Stimulated activated naive CD8-positive, alpha-beta T cell treated with anti-CD3 and anti-CD28 coated beads, Interleukin-15, Interleukin-2, amounts not matched to agents 100 ng/mL and 50 ng/mL, for 24 hours (primary cell): ENCODE measurements at regions not wholly inside any gene's neighbourhood (a gene's known extent, or its start where the extent isn't known, plus 50 kb on each side); places are given as distances from the start of the nearest gene placed in this dataset.

Experiments
- H3K27ac Mint-ChIP-seq: one replicate; pipeline ENCODE4 v1.8.0; 2021; ENCODE audit warnings: mild to moderate bottlenecking, mixed read lengths
- H3K27me3 Mint-ChIP-seq: one replicate; pipeline ENCODE4 v1.8.0; 2021; ENCODE audit warnings: mixed read lengths
- H3K36me3 Mint-ChIP-seq: one replicate; pipeline ENCODE4 v1.8.0; 2021; ENCODE audit warnings: low read depth, mixed read lengths
- H3K4me1 Mint-ChIP-seq: one replicate; pipeline ENCODE4 v1.8.0; 2021; ENCODE audit warnings: low read depth, mixed read lengths
- H3K4me3 Mint-ChIP-seq: one replicate; pipeline ENCODE4 v1.8.0; 2021; ENCODE audit warnings: mild to moderate bottlenecking, mixed read lengths
- H3K9me3 Mint-ChIP-seq: one replicate; pipeline ENCODE4 v1.8.0; 2021; ENCODE audit warnings: mixed read lengths

- no peak overlapping the region for H3K27ac Mint-ChIP-seq
- no peaks in the 10 kb centered on the region for H3K4me1 Mint-ChIP-seq
- no peaks in the 10 kb centered on the region for H3K36me3 Mint-ChIP-seq
- peaks cover 19% of the 10 kb centered on the region for H3K9me3 Mint-ChIP-seq
- H3K4me3 Mint-ChIP-seq, result no peak overlapping the region
- peaks cover 7% of the 10 kb centered on the region for H3K27me3 Mint-ChIP-seq
These were observed 157.7 kb downstream of the WNT7A start for GRCh38 chr3:13722178-13722577.

DNA sequence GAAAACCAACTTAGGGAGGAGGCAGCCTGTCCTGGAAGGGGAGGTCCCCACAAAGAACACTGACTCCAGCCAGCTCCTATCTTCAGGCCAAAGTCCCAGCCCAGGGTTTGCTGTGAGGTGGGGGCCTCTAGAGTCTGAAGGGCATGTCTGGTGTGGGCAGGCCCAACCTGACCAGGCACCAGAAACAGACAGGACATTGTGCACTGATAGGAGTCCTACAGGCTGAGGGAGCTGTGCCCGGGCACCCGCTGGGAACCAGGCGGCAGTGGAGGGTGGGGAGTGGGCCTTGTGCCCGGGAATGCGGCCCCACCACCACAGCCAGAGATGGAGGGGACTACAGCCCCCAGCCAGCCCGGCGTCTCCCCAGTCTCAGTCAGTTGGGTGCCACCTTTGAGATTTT is 161.4 kb downstream of the WNT7A start:
- Mint-ChIP-seq H3K27ac (no peak overlapping the region), H3K36me3 (no peaks in the 10 kb centered on the region), H3K4me3 (no peak overlapping the region), H3K27me3 (no peaks in the 10 kb centered on the region), H3K9me3 (peaks cover 16% of the 10 kb centered on the region), H3K4me1 (no peaks in the 10 kb centered on the region)

DNA sequence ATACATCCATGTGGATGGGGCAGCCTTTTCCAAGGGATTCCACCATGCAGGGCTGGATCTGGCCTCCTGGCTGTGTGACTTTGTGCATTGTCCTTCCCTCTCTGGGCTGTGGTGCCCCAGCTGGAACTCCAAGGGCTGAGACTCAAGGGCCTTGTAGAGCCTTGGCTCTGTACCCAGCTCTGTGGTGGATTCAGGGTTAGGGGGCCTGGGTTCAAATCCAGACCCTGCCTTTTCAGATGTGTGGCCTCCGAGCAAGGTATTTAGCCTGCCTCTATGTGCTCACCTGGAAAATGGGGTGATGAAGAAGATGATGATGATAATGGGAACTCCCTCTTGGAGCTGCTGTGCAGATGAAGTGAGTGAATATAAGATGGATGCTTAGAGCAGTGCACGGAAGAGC is 161.9 kb downstream of the WNT7A start:
- H3K36me3 Mint-ChIP-seq, result no peaks in the 10 kb centered on the region
- no peak overlapping the region for H3K4me3 Mint-ChIP-seq
- no peak overlapping the region for H3K27ac Mint-ChIP-seq

GRCh38 chr3:13717222-13717895 is 162.5 kb downstream of the WNT7A start:
- Mint-ChIP-seq H3K27me3 (no peaks in the 10 kb centered on the region), H3K36me3 (no peaks in the 10 kb centered on the region), H3K9me3 (peaks cover 11% of the 10 kb centered on the region), H3K4me3 (no peak overlapping the region), H3K27ac (no peak overlapping the region), H3K4me1 (no peaks in the 10 kb centered on the region)

More for the DNA sequence above, 161.9 kb downstream of the WNT7A start:
- peaks cover 16% of the 10 kb centered on the region for H3K9me3 Mint-ChIP-seq
- H3K4me1 Mint-ChIP-seq, result no peaks in the 10 kb centered on the region
- no peaks in the 10 kb centered on the region for H3K27me3 Mint-ChIP-seq

DNA sequence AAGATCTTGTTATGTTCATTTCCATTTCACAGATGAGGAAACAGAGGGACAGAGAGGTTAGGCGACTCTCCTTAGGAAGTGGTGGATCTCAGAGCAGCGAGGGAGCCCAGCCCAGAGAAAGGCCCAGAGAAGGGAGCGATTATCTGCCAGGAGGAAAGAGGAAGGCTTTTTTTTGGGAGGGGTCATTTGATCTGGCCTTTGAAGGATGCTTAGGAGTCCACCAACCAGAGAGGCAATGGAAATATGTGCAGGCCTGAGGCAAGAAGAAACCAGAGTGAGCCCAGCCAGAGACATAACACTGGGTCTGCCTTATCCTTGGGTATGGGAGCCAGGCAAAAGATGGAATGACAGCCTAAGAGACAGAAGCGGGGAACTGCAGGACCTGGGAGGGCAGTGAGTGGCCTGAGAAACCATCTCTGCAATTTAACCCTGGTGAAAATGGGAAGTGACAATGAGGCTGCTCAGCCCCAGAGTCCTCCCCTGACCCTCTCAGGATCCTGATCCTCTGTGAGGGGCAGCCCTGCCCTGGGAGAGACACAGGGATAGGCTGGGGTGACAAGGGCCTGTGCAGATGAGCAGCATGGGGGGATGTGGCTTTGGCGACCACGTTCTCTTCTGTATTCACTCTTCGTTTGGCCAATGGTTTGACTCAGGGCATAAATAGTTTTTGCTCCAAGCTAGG is 163.2 kb downstream of the WNT7A start:
- Mint-ChIP-seq H3K27ac (no peak overlapping the region), H3K27me3 (peaks cover 2% of the 10 kb centered on the region), H3K9me3 (peaks cover 10% of the 10 kb centered on the region), H3K4me1 (no peaks in the 10 kb centered on the region), H3K4me3 (no peak overlapping the region), H3K36me3 (no peaks in the 10 kb centered on the region)

DNA sequence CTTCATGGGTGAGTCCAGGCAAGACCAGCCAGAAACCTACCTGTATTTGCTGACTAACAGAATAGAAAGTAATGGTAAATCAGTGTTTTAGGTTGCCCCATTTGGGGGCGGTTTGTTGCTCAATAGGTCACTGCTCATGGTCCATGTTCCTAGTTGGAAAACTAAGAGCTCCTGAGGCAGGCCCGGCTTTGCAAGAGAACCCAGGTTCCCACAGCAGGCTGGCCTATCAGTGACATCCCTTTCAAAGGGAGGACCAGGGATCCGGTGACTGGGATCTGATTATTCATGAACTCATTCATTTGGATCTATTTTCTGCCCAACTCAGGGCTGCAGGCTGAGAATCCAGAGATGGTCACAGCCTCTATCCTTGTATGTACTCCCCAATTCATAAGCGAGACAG is 163.9 kb downstream of the WNT7A start:
- H3K27me3 Mint-ChIP-seq, result peaks cover 5% of the 10 kb centered on the region
- H3K27ac Mint-ChIP-seq, result no peak overlapping the region
- H3K36me3 Mint-ChIP-seq, result no peaks in the 10 kb centered on the region
- H3K4me3 Mint-ChIP-seq, result no peak overlapping the region
- peaks cover 10% of the 10 kb centered on the region for H3K9me3 Mint-ChIP-seq
- H3K4me1 Mint-ChIP-seq, result no peaks in the 10 kb centered on the region

GRCh38 chr3:13715167-13715954 is 164.5 kb downstream of the WNT7A start:
- no peak overlapping the region for H3K27ac Mint-ChIP-seq
- H3K27me3 Mint-ChIP-seq, result peaks cover 5% of the 10 kb centered on the region
- H3K36me3 Mint-ChIP-seq, result no peaks in the 10 kb centered on the region
- no peak overlapping the region for H3K4me3 Mint-ChIP-seq
- H3K4me1 Mint-ChIP-seq, result no peaks in the 10 kb centered on the region
- H3K9me3 Mint-ChIP-seq, result peaks cover 10% of the 10 kb centered on the region

GRCh38 chr3:13714251-13714916 is 165.5 kb downstream of the FBLN2 start:
- H3K27me3 Mint-ChIP-seq, result peaks cover 5% of the 10 kb centered on the region
- H3K9me3 Mint-ChIP-seq, result peaks cover 11% of the 10 kb centered on the region
- H3K36me3 Mint-ChIP-seq, result no peaks in the 10 kb centered on the region
- H3K4me3 Mint-ChIP-seq, result no peak overlapping the region
- H3K27ac Mint-ChIP-seq, result no peak overlapping the region
- H3K4me1 Mint-ChIP-seq, result no peaks in the 10 kb centered on the region

DNA sequence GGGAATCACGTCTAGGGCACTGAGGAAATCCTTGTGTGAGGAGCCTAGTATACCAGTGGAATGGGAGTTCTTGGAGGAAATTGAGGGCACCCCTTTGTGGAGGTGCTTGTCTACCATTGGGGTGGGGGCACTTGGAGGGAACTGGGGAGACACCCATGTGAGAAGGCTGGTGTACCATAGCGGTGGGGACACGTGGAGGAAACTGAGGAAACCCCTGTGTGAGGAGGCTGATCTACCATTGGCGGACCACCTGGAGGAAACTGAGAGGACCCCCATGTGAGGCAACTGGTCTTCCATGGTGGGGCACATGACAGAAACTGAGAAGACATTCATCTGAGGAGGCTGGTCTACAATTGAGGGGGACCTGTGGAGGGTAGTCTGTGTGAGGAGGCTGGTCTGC is 164.5 kb downstream of the FBLN2 start:
- H3K4me3 Mint-ChIP-seq, result no peak overlapping the region
- H3K27me3 Mint-ChIP-seq, result peaks cover 10% of the 10 kb centered on the region
- peaks cover 19% of the 10 kb centered on the region for H3K9me3 Mint-ChIP-seq
- no peak overlapping the region for H3K27ac Mint-ChIP-seq
- H3K36me3 Mint-ChIP-seq, result no peaks in the 10 kb centered on the region
- no peaks in the 10 kb centered on the region for H3K4me1 Mint-ChIP-seq

- H3K27me3 Mint-ChIP-seq, result peaks cover 12% of the 10 kb centered on the region
- no peaks in the 10 kb centered on the region for H3K36me3 Mint-ChIP-seq
- H3K4me1 Mint-ChIP-seq, result no peaks in the 10 kb centered on the region
- no peak overlapping the region for H3K4me3 Mint-ChIP-seq
- H3K27ac Mint-ChIP-seq, result no peak overlapping the region
- peaks cover 19% of the 10 kb centered on the region for H3K9me3 Mint-ChIP-seq
These were observed 163.8 kb downstream of the FBLN2 start for GRCh38 chr3:13712682-13713180.

- no peaks in the 10 kb centered on the region for H3K36me3 Mint-ChIP-seq
- H3K27me3 Mint-ChIP-seq, result peaks cover 13% of the 10 kb centered on the region
- H3K9me3 Mint-ChIP-seq, result peaks cover 19% of the 10 kb centered on the region
- H3K4me1 Mint-ChIP-seq, result no peaks in the 10 kb centered on the region
- no peak overlapping the region for H3K27ac Mint-ChIP-seq
- no peak overlapping the region for H3K4me3 Mint-ChIP-seq
These were observed 163.2 kb downstream of the FBLN2 start for GRCh38 chr3:13711911-13712650.

- peaks cover 13% of the 10 kb centered on the region for H3K27me3 Mint-ChIP-seq
- H3K9me3 Mint-ChIP-seq, result peaks cover 22% of the 10 kb centered on the region
- H3K27ac Mint-ChIP-seq, result no peak overlapping the region
- no peak overlapping the region for H3K4me3 Mint-ChIP-seq
- no peaks in the 10 kb centered on the region for H3K36me3 Mint-ChIP-seq
- H3K4me1 Mint-ChIP-seq, result no peaks in the 10 kb centered on the region
These were observed 161.3 kb downstream of the FBLN2 start for GRCh38 chr3:13710251-13710650.

GRCh38 chr3:13709706-13710105 is 160.8 kb downstream of the FBLN2 start:
- no peaks in the 10 kb centered on the region for H3K4me1 Mint-ChIP-seq
- no peak overlapping the region for H3K27ac Mint-ChIP-seq
- H3K9me3 Mint-ChIP-seq, result peaks cover 22% of the 10 kb centered on the region
- no peaks in the 10 kb centered on the region for H3K36me3 Mint-ChIP-seq
- peaks cover 13% of the 10 kb centered on the region for H3K27me3 Mint-ChIP-seq
- no peak overlapping the region for H3K4me3 Mint-ChIP-seq

GRCh38 chr3:13708871-13709595 is 160.1 kb downstream of the FBLN2 start:
- H3K36me3 Mint-ChIP-seq, result no peaks in the 10 kb centered on the region
- no peak overlapping the region for H3K4me3 Mint-ChIP-seq
- H3K27ac Mint-ChIP-seq, result no peak overlapping the region
- peaks cover 13% of the 10 kb centered on the region for H3K27me3 Mint-ChIP-seq
- no peaks in the 10 kb centered on the region for H3K4me1 Mint-ChIP-seq
- H3K9me3 Mint-ChIP-seq, result peaks cover 22% of the 10 kb centered on the region
